NB4 (cell line): ENCODE measurements at regions not wholly inside any gene's neighbourhood (a gene's known extent, or its start where the extent isn't known, plus 50 kb on each side); places are given as distances from the start of the nearest gene placed in this dataset.

ENCODE experiments used
- CTCF ChIP-seq: IDR thresholded peaks from one replicate; pipeline ENCODE4 v1.5.1; 2012; ENCODE audit warnings: low read depth, low read length
- MYC ChIP-seq: IDR thresholded peaks from 2 replicates; pipeline ENCODE4 v1.6.1; 2011; ENCODE audit warnings: low read depth, low read length

GRCh38 chr4:116899561-116899960 is 185.8 kb downstream of the TRAM1L1 start:
- TF ChIP-seq CTCF, result no peak
- no peak for TF ChIP-seq MYC
